ENCODE measurements at regions not wholly inside any gene's neighbourhood (a gene's known extent, or its start where the extent isn't known, plus 50 kb on each side); places are given as distances from the start of the nearest gene placed in this dataset.

DNA sequence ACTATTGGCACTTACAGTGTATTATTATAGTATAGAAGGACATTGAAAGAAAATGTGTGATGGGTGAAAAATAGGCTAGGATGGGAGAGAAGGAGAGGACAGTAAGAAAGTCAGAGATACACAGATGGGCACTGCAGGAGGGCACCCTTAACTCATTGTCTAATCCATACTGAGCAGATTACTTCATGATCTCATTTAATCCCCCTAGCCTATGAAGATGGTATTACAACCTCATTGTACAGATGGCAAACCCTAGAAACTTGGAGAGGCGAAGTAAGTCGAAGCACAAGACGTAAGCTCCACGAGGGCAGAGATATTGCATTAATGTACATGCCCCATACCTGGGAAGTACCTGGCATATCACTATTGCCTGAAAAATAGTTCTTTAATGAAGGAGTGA is 346.9 kb upstream of the DAB1 start:
- TF ChIP-seq POLR2A (IDR thresholded peaks at IDR 0.05): no peak
- no peak for TF ChIP-seq CTCF (IDR thresholded peaks at IDR 0.05)

All from body of pancreas (tissue), 4 donors.